Spinal cord (tissue), 9 donors: ENCODE measurements at regions not wholly inside any gene's neighbourhood (a gene's known extent, or its start where the extent isn't known, plus 50 kb on each side); places are given as distances from the start of the nearest gene placed in this dataset.

Source experiments
- DNase-seq, 6 donors: peaks; one replicate each; pipeline versions ENCODE4 v3.0.0 to v3.0.0-alpha.2; 2013 to 2015; ENCODE audit warnings: low spot score in 6 of 6, low read depth in 4 of 6
- H3K27ac ChIP-seq: one replicate; pipeline ENCODE4 v1.5.1; 2013; ENCODE audit warnings: low read depth, low read length, control low read depth
- H3K27me3 ChIP-seq: one replicate; pipeline ENCODE4 v1.6.1; 2013; ENCODE audit warnings: low read length; ENCODE audit not compliant: control insufficient read depth, insufficient read depth
- H3K36me3 ChIP-seq: one replicate; pipeline ENCODE4 v1.6.1; 2013; ENCODE audit warnings: low read length; ENCODE audit not compliant: control insufficient read depth, insufficient read depth
- H3K4me1 ChIP-seq: one replicate; pipeline ENCODE4 v1.6.1; 2013; ENCODE audit warnings: low read length; ENCODE audit not compliant: control insufficient read depth, insufficient read depth
- H3K4me3 ChIP-seq: one replicate; pipeline ENCODE4 v1.5.1; 2013; ENCODE audit warnings: low read depth, low read length, control low read depth
- H3K9me3 ChIP-seq: one replicate; pipeline ENCODE4 v1.6.1; 2013; ENCODE audit warnings: low read length; ENCODE audit not compliant: control insufficient read depth, insufficient read depth
- WGBS: methylation state at CpG from one replicate; pipeline ENCODE4 v1.1.5; 2013; ENCODE audit warnings: missing lambda C conversion rate; ENCODE audit not compliant: insufficient coverage; 5-methylcytosine and 5-hydroxymethylcytosine counted together
- donor health status: healthy.

GRCh38 chr5:74055486-74056106 lies 429.6 kb downstream of the ARHGEF28 start:
- H3K27ac ChIP-seq, result no peak overlapping the region
- no peaks in the 10 kb centered on the region for H3K36me3 ChIP-seq
- H3K27me3 ChIP-seq, result no peaks in the 10 kb centered on the region
- no peaks in the 10 kb centered on the region for H3K4me1 ChIP-seq
- H3K4me3 ChIP-seq, result no peak overlapping the region
- peak in 2 of 6 donors; percentile 67 to 83 for DNase-seq
- 60% methylated on average over 2 of the region's 7 CpGs for WGBS
- H3K9me3 ChIP-seq, result no peaks in the 10 kb centered on the region

- H3K4me3 ChIP-seq, result no peak overlapping the region
- H3K4me1 ChIP-seq, result no peaks in the 10 kb centered on the region
- H3K9me3 ChIP-seq, result no peaks in the 10 kb centered on the region
- H3K27ac ChIP-seq, result no peak overlapping the region
- no peaks in the 10 kb centered on the region for H3K27me3 ChIP-seq
- peak in 1 of 6 donors; percentile 21 for DNase-seq
- no CpG with 5 or more reads among the region's 5 CpGs for WGBS
- no peaks in the 10 kb centered on the region for H3K36me3 ChIP-seq
Measured at GRCh38 chr5:74054641-74055421, 428.8 kb downstream of the ARHGEF28 start.

GRCh38 chr5:74054139-74054538 lies 428.1 kb downstream of the ARHGEF28 start:
- Histone ChIP-seq H3K9me3 (no peaks in the 10 kb centered on the region), H3K4me3 (no peak overlapping the region), H3K36me3 (no peaks in the 10 kb centered on the region), H3K4me1 (no peaks in the 10 kb centered on the region), H3K27me3 (no peaks in the 10 kb centered on the region), H3K27ac (no peak overlapping the region)
- peak in 1 of 6 donors; percentile 59 for DNase-seq
- no CpG with 5 or more reads among the region's 5 CpGs for WGBS

- DNase-seq, result peak in 1 of 6 donors; percentile 24
- Histone ChIP-seq H3K4me3 (no peak overlapping the region), H3K27me3 (no peaks in the 10 kb centered on the region)
Measured at GRCh38 chr5:74052441-74053221, 426.6 kb downstream of the ARHGEF28 start.

GRCh38 chr5:74051076-74051475 lies 425.1 kb downstream of the ARHGEF28 start:
- Histone ChIP-seq H3K27me3 (no peaks in the 10 kb centered on the region), H3K9me3 (no peaks in the 10 kb centered on the region), H3K27ac (no peak overlapping the region), H3K4me3 (no peak overlapping the region), H3K4me1 (no peaks in the 10 kb centered on the region), H3K36me3 (no peaks in the 10 kb centered on the region)
- DNase-seq, result no peak
- no CpG with 5 or more reads among the region's 2 CpGs for WGBS

More at GRCh38 chr5:74052441-74053221, 426.6 kb downstream of the ARHGEF28 start:
- Histone ChIP-seq H3K36me3 (no peaks in the 10 kb centered on the region), H3K27ac (no peak overlapping the region), H3K9me3 (no peaks in the 10 kb centered on the region), H3K4me1 (no peaks in the 10 kb centered on the region)
- WGBS, result 76% methylated on average over 3 of the region's 7 CpGs

- peaks cover 2% of the 10 kb centered on the region for H3K4me1 ChIP-seq
- no peaks in the 10 kb centered on the region for H3K36me3 ChIP-seq
- no peak for DNase-seq
- no peak overlapping the region for H3K27ac ChIP-seq
- no peaks in the 10 kb centered on the region for H3K9me3 ChIP-seq
- no peaks in the 10 kb centered on the region for H3K27me3 ChIP-seq
- H3K4me3 ChIP-seq, result no peak overlapping the region
- no CpG with 5 or more reads among the region's 5 CpGs for WGBS
Measured at GRCh38 chr5:74044936-74045335, 418.9 kb downstream of the ARHGEF28 start.

- Histone ChIP-seq H3K4me1 (peaks cover 4% of the 10 kb centered on the region), H3K36me3 (no peaks in the 10 kb centered on the region), H3K9me3 (no peaks in the 10 kb centered on the region), H3K4me3 (no peak overlapping the region), H3K27ac (no peak overlapping the region), H3K27me3 (no peaks in the 10 kb centered on the region)
- WGBS, result 90% methylated on average over 3 of the region's 4 CpGs
- DNase-seq, result no peak
Measured at GRCh38 chr5:74042959-74043358, 417.0 kb downstream of the ARHGEF28 start.

GRCh38 chr5:74042559-74042958 lies 416.6 kb downstream of the ARHGEF28 start:
- Histone ChIP-seq H3K27me3 (no peaks in the 10 kb centered on the region), H3K4me3 (no peak overlapping the region), H3K27ac (no peak overlapping the region), H3K36me3 (no peaks in the 10 kb centered on the region), H3K4me1 (peaks cover 4% of the 10 kb centered on the region), H3K9me3 (no peaks in the 10 kb centered on the region)
- no peak for DNase-seq
- WGBS, result 78% methylated on average over 3 of the region's 7 CpGs

- Histone ChIP-seq H3K27ac (no peak overlapping the region), H3K36me3 (no peaks in the 10 kb centered on the region), H3K9me3 (no peaks in the 10 kb centered on the region), H3K4me3 (no peak overlapping the region), H3K27me3 (no peaks in the 10 kb centered on the region), H3K4me1 (peaks cover 4% of the 10 kb centered on the region)
- DNase-seq, result no peak
Measured at GRCh38 chr5:74041913-74042312, 415.9 kb downstream of the ARHGEF28 start.
